NCI-H82 treated with DMSO at 0.1 percent for 48 hours (cell line): ENCODE measurements at regions not wholly inside any gene's neighbourhood (a gene's known extent, or its start where the extent isn't known, plus 50 kb on each side); places are given as distances from the start of the nearest gene placed in this dataset.

Experiments
- DNase-seq: peaks from one replicate; lab custom pipeline; 2025; ENCODE audit not compliant: unreplicated experiment; lab: John Stamatoyannopoulos, UW

- DNase-seq, result no peak
These were observed 68.0 kb downstream of the SNX12 start for GRCh38 chrX:71000139-71000538.

GRCh38 chrX:70998411-70999027 lies 67.6 kb upstream of the SLC7A3 start:
- DNase-seq, result peak; percentile 3

- DNase-seq, result no peak
These were observed 64.4 kb upstream of the SLC7A3 start for GRCh38 chrX:70995338-70995737.

GRCh38 chrX:70988425-70988824 lies 57.5 kb upstream of the SLC7A3 start:
- DNase-seq, result no peak
